SK-N-DZ (cell line): ENCODE measurements at regions not wholly inside any gene's neighbourhood (a gene's known extent, or its start where the extent isn't known, plus 50 kb on each side); places are given as distances from the start of the nearest gene placed in this dataset.

ENCODE experiments used
- DNase-seq: peaks from one replicate; pipeline ENCODE4 v3.0.0-alpha.2; 2015; ENCODE audit warnings: low spot score

- DNase-seq = no peak
Observed at GRCh38 chr3:59593380-59593779, 543.6 kb upstream of the CFAP20DC start.

- DNase-seq = no peak
Observed at GRCh38 chr3:59580996-59581395, 531.2 kb upstream of the CFAP20DC start.

GRCh38 chr3:59580499-59580898 lies 530.7 kb upstream of the CFAP20DC start:
- DNase-seq = no peak

GRCh38 chr3:59578129-59578528 lies 528.3 kb upstream of the CFAP20DC start:
- no peak for DNase-seq

GRCh38 chr3:59576606-59577005 lies 526.8 kb upstream of the CFAP20DC start:
- no peak for DNase-seq

GRCh38 chr3:59575113-59576001 lies 525.5 kb upstream of the CFAP20DC start:
- peak; percentile 79 for DNase-seq

GRCh38 chr3:59573911-59574310 lies 524.1 kb upstream of the CFAP20DC start:
- no peak for DNase-seq

GRCh38 chr3:59572106-59572505 lies 522.3 kb upstream of the CFAP20DC start:
- DNase-seq = no peak

GRCh38 chr3:59570806-59571205 lies 521.0 kb upstream of the CFAP20DC start:
- DNase-seq = peak; percentile 81

GRCh38 chr3:59567661-59568060 lies 517.8 kb upstream of the CFAP20DC start:
- DNase-seq = no peak

GRCh38 chr3:59566481-59566975 lies 516.7 kb upstream of the CFAP20DC start:
- no peak for DNase-seq

GRCh38 chr3:59565125-59565524 lies 515.3 kb upstream of the CFAP20DC start:
- no peak for DNase-seq

- no peak for DNase-seq
Observed at GRCh38 chr3:59563966-59564365, 514.1 kb upstream of the CFAP20DC start.

- no peak for DNase-seq
Observed at GRCh38 chr3:59563072-59563605, 513.3 kb upstream of the CFAP20DC start.

GRCh38 chr3:59559721-59560435 lies 510.1 kb upstream of the CFAP20DC start:
- no peak for DNase-seq

- no peak for DNase-seq
Observed at GRCh38 chr3:59558906-59559720, 509.3 kb upstream of the CFAP20DC start.

- no peak for DNase-seq
Observed at GRCh38 chr3:59555593-59556315, 505.9 kb upstream of the CFAP20DC start.

GRCh38 chr3:59553076-59553475 lies 503.3 kb upstream of the CFAP20DC start:
- DNase-seq = no peak

GRCh38 chr3:59551834-59552233 lies 502.0 kb upstream of the CFAP20DC start:
- no peak for DNase-seq

GRCh38 chr3:59549962-59550361 lies 500.1 kb upstream of the CFAP20DC start:
- no peak for DNase-seq

GRCh38 chr3:59547874-59548273 lies 498.0 kb upstream of the CFAP20DC start:
- no peak for DNase-seq
